GM12874 (cell line): ENCODE measurements at regions not wholly inside any gene's neighbourhood (a gene's known extent, or its start where the extent isn't known, plus 50 kb on each side); places are given as distances from the start of the nearest gene placed in this dataset.

Source experiments
- TF ChIP-seq, protein P1 (sequence below): IDR thresholded peaks from 2 replicates; pipeline ENCODE4 v1.5.1; 2011; ENCODE audit warnings: low read depth, mild to moderate bottlenecking, control low read depth, low read length, moderate library complexity; ENCODE audit not compliant: insufficient read depth

DNA sequence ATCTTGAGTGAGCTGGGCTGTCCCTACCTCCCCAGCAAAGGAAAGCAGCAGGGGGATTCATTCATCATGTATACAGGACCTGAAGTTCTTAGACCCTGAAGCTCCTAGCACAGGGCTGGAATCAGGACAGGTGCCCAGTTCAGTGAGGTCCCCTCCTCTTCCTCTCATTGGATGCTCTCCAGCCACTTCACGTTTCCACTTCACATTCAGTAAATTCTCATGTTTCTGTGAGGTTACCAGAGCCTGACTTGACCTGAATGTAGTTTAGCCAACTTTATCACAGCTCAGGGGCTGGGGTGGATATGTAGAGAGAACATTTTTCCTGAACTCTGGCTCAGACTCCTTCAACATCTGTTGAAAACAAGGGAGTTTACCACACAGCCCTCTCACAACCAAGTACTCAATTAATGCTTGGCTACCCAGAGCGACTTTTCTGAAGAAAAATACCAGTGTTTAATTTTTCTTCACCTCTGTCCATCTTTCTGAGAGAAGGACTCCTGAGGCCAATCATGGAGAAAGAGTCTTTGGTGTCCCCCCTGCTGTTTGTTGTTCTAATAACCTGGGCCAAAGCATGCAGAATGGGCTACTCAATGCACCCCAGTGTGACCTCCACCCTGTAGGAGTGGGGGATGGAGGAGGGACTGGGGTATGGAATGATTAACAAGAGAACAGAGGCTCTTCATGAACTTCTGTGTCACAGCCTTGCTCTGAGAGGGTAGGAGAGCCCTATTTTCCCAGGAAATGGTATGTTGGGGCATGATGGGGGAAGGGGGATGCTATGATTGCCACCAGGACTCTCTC, 108.3 kb upstream of the FGGY start:
- TF ChIP-seq, protein P1, sequence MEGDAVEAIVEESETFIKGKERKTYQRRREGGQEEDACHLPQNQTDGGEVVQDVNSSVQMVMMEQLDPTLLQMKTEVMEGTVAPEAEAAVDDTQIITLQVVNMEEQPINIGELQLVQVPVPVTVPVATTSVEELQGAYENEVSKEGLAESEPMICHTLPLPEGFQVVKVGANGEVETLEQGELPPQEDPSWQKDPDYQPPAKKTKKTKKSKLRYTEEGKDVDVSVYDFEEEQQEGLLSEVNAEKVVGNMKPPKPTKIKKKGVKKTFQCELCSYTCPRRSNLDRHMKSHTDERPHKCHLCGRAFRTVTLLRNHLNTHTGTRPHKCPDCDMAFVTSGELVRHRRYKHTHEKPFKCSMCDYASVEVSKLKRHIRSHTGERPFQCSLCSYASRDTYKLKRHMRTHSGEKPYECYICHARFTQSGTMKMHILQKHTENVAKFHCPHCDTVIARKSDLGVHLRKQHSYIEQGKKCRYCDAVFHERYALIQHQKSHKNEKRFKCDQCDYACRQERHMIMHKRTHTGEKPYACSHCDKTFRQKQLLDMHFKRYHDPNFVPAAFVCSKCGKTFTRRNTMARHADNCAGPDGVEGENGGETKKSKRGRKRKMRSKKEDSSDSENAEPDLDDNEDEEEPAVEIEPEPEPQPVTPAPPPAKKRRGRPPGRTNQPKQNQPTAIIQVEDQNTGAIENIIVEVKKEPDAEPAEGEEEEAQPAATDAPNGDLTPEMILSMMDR, result no peak

DNA sequence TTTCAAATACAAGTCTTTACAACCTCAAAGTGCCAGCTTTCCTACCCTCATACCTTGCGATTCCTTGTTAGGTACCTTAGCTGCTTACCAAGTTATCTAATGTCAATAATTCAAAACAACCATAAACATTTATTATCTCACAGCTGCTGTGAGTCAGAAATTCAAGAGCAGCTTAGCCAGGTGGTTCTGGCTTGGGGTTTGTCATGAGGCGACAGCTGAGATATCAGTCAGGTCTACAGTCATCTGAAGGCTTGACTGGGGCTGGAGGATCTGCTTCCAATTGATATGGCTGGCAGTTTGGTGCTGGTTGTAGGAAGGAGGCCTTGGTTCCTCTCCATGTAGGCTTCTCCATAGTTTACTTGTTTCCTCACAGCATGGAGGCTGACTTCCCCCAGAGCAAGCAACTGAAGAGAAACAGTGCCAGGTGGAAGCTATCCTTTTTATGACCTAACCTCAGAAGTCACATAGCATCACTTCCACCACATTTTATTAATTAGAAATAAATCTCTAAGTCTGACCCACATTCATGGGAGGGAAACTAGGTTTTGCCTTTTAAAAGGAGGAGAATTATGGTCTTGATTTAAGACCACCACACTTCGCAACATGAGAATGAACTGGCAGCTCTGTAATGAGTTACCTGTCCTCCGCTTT, 103.3 kb upstream of the FGGY start:
- TF ChIP-seq, protein P1, result no peak

DNA sequence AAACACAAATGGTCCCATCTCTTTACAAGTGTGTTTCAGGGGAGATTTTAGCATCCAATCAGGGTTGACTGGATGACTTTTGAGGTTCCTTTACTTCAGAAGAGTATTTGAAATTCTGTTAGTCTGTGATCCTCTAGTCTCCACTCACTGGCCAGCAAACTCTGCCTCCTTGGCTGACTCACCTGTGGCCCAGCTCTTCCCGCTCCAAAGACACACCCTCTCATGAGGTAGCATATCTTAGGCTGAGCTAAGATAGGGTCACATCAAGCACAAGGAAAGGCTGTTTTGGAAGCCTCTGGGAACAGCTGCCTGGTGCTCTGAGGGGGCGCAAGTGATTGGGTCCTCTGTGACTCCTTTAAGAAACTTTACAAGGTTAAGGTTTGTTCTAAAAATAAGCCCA, 102.3 kb upstream of the FGGY start:
- TF ChIP-seq, protein P1, result no peak

DNA sequence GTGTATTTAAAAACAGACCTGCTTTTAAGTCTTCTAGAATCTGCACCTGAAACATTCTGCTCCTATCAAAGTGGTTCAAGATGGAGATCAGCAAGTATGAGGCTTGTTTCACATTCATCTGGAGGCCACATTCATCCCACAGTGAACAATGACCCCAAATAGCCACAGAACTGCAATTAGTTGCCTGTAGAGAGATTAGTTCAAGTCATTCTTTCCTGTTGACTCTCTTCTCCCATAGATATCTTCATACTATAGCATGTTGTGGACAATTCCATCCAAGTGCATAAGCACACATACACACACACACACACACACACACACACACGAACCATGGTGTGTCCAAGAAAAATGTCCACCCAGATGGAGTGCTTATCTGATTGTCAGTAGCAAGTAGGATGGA, 101.7 kb upstream of the FGGY start:
- TF ChIP-seq, protein P1, result no peak

DNA sequence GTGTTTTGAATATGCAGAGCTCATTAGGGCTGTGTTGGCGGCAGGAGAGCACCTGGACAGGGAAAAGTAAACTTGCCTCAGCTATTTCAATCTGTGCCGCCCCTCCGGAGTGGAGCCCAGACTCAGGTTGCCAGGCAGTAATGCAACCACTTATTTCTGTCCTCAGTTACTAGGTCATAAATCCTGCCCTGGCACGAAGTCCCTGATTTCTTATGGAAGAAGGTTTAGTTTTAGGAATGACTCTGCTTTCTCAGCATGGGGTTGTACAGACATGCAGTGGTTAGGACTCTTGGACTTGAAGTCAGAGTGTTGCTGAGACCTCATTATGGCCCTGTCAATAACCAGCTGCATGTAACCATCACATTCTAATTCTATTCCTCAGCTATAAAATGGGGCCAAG, 98.3 kb upstream of the FGGY start:
- TF ChIP-seq, protein P1, result no peak

DNA sequence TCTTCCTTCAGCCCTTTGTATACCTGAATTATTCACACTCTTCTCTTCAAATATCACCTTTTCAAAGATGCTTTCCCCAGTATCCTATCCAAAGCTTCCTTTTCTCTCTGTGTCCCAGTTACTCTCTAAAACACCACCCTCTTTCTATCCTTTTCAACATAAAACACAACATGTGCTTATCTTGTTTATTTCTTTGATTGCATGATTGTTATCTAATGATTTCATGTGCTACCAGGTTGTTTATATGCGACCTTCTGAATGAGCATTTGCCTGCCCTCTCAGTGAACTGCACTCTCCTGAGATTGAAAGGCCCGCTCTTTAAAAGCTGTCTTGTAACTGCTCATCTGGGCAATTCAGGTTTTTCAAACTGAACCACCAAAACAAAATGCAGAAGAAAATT, 97.7 kb upstream of the FGGY start:
- TF ChIP-seq, protein P1, result no peak

DNA sequence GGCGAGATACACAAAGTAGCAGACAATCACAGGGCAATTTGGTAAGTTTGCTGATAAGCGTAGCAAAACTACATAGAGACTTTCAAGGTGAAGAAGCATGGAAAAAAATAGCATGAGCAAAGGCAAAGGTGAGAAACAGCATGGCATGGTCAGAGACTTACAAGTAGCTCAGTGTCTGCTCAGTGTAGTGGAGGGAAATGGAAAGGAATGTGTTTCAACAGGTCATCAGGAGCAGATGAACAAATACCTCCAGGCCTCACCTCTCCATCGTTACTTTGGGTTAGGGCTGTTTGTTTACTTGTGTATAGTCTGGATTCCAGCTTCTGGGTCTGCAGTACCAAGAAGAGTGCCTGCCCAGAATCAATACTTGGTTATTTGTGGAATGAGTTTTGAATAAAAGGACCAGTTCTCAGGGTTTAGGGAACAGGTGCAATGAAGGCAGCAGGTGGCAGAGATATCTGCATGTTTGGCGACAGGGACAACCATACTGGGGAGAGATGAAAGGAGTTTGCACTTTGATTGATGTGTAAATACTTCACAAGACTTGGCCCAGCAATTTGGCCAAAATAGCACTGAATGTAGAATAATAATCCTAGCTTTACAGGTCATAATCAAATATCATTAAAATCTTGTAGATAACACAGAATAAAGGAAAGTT, 97.0 kb upstream of the FGGY start:
- TF ChIP-seq, protein P1, result no peak
